K562 (cell line): ENCODE measurements at regions not wholly inside any gene's neighbourhood (a gene's known extent, or its start where the extent isn't known, plus 50 kb on each side); places are given as distances from the start of the nearest gene placed in this dataset.

Experiments used
- E2F3 ChIP-seq: fragments of 250-450 bp; sonication (Bioruptor Pico); IDR thresholded peaks from 2 replicates; pipeline ENCODE4 v1.4.0; 2020; ENCODE audit warnings: mild to moderate bottlenecking
- HDAC1 ChIP-seq, 2 experiments: fragments of 450-650 bp; IDR thresholded peaks; 2 replicates each; pipeline ENCODE4 v1.6.1; 2016 to 2017; ENCODE audit warnings: inconsistent platforms in 1 of 2, mild to moderate bottlenecking in 1 of 2, moderate library complexity in 1 of 2
- MLLT1 ChIP-seq, 2 experiments: fragments of 450-650 bp; IDR thresholded peaks; 2 replicates each; pipeline ENCODE4 v1.6.1; 2016
- MYNN ChIP-seq, 2 experiments: sonication (generic); formaldehyde crosslinking in 1 of 2; IDR thresholded peaks; 2 replicates each; pipeline versions ENCODE4 v1.5.0 to v1.6.1; 2016 to 2020; ENCODE audit warnings: antibody characterized with exemption in 1 of 2, missing genetic modification reagents in 1 of 2
- NCOA2 ChIP-seq, 2 experiments: fragments of 450-650 bp; IDR thresholded peaks; 2 replicates each; pipeline ENCODE4 v1.6.1; 2018; ENCODE audit warnings: mild to moderate bottlenecking in 2 of 2, moderate library complexity in 1 of 2; ENCODE audit not compliant: partially characterized antibody in 2 of 2
- OTX1 ChIP-seq: fragments of 450-650 bp; formaldehyde crosslinking; IDR thresholded peaks from 2 replicates; pipeline ENCODE4 v1.4.0; 2022; ENCODE audit warnings: mild to moderate bottlenecking
- STAG1 ChIP-seq: sonication (generic); formaldehyde crosslinking; IDR thresholded peaks from 2 replicates; pipeline ENCODE4 v1.5.0; 2020; ENCODE audit warnings: missing genetic modification reagents, borderline replicate concordance
- ZBTB2 ChIP-seq: fragments of 450-650 bp; IDR thresholded peaks from 2 replicates; pipeline ENCODE4 v1.6.1; 2016; ENCODE audit warnings: antibody characterized with exemption
- ZNF318 ChIP-seq, 2 experiments: fragments of 450-650 bp; IDR thresholded peaks; 2 replicates each; pipeline ENCODE4 v1.6.1; 2016; ENCODE audit warnings: mild to moderate bottlenecking in 2 of 2, borderline replicate concordance in 1 of 2, low read depth in 1 of 2, moderate library complexity in 1 of 2
- ZNF592 ChIP-seq: fragments of 450-650 bp; IDR thresholded peaks from 2 replicates; pipeline ENCODE4 v1.6.1; 2017; ENCODE audit warnings: antibody characterized with exemption, mild to moderate bottlenecking
- ZNF77 ChIP-seq: fragments of 250-450 bp; sonication (Bioruptor Pico); IDR thresholded peaks from 2 replicates; pipeline ENCODE4 v1.5.0; 2020

- TF ChIP-seq HDAC1 (IDR thresholded peaks at IDR 0.05) (peak in 1 of 2 experiments; percentile 72; a peak in 2 of 4 replicates), MYNN (IDR thresholded peaks at IDR 0.05) (0 out of 2 replicates have a peak, but pooled peaks have one; percentile 41), MYNN (CRISPR knock-in tag; IDR thresholded peaks at IDR 0.05) (no peak), E2F3 (CRISPR knock-in tag) (0 out of 2 replicates have a peak, but pooled peaks have one; percentile 21), ZBTB2 (0 out of 2 replicates have a peak, but pooled peaks have one; percentile 23), OTX1 (CRISPR knock-in tag) (0 out of 2 replicates have a peak, but pooled peaks have one; percentile 23), NCOA2 (IDR thresholded peaks at IDR 0.05; ENCODE audit: partially characterized antibody in 2 of 2) (no peak), ZNF318 (IDR thresholded peaks at IDR 0.05; ENCODE audit: borderline replicate concordance in 1 of 2, low read depth in 1 of 2) (peak in 1 of 2 experiments; percentile 9; a peak in 1 of 4 replicates), ZNF592 (peak; percentile 73), STAG1 (no peak), MLLT1 (IDR thresholded peaks at IDR 0.05) (peak; percentile 78 to 80), ZNF77 (CRISPR knock-in tag) (no peak)
Measured at GRCh38 chr6:146896062-146896813, 297.5 kb downstream of the ADGB start (continued).
